Tibial artery (tissue), 4 donors: ENCODE measurements at regions not wholly inside any gene's neighbourhood (a gene's known extent, or its start where the extent isn't known, plus 50 kb on each side); places are given as distances from the start of the nearest gene placed in this dataset.

Source experiments
- DNase-seq, 2 donors: peaks; one replicate each; pipeline ENCODE4 v3.0.0-alpha.2; 2019
- H3K27ac ChIP-seq, 2 donors: fragments of 200-600 bp; sonication (generic) in 1 of 2; 1 replicate in 1 of 2; 2 replicates in 1 of 2; pipeline ENCODE4 v1.5.1; 2018 to 2019; ENCODE audit warnings: mild to moderate bottlenecking in 1 of 2
- H3K27me3 ChIP-seq, 2 donors: fragments of 200-600 bp; sonication (generic) in 1 of 2; one replicate each; pipeline versions ENCODE4 v1.5.1 to v1.6.0; 2016 to 2019
- H3K36me3 ChIP-seq, 3 donors: fragments of 200-600 bp; sonication (generic) in 2 of 3; one replicate each; pipeline ENCODE4 v1.5.1; 2016 to 2019; ENCODE audit warnings: mild to moderate bottlenecking in 2 of 3
- H3K4me1 ChIP-seq, 4 donors: fragments of 200-600 bp; sonication (generic) in 2 of 4; 1 replicate in 3 of 4; 2 replicates in 1 of 4; pipeline ENCODE4 v1.5.1; 2016 to 2019
- H3K4me3 ChIP-seq, 2 donors: fragments of 200-600 bp; sonication (generic) in 1 of 2; 1 replicate in 1 of 2; 2 replicates in 1 of 2; pipeline ENCODE4 v1.5.1; 2018 to 2019; ENCODE audit warnings: mild to moderate bottlenecking in 2 of 2
- H3K9me3 ChIP-seq, 3 donors: fragments of 200-600 bp; sonication (generic) in 1 of 3; one replicate each; pipeline ENCODE4 v1.5.1; 2016 to 2019
- CTCF ChIP-seq, 2 experiments: fragments of 200-600 bp in 1 of 2; fragments of 450-650 bp in 1 of 2; IDR thresholded peaks; one replicate each; pipeline ENCODE4 v1.5.1; 2017 to 2019; ENCODE audit warnings: antibody characterized with exemption in 2 of 2, mild to moderate bottlenecking in 1 of 2, moderate library complexity in 1 of 2
- intact Hi-C: fragments of 100-400 bp; cut with DNase I; formaldehyde crosslinking; loops from one replicate; pipeline ENCODE4 v1.15.0; 2023; ENCODE audit warnings: low total_unique reads

GRCh38 chr14:44657203-44657602, 150.1 kb upstream of the FSCB start:
- no peaks in the 10 kb centered on the region for H3K36me3 ChIP-seq
- intact Hi-C loops = no loop called here
- DNase-seq = no peak
- H3K4me1 ChIP-seq = no peaks in the 10 kb centered on the region
- no peaks in the 10 kb centered on the region for H3K27me3 ChIP-seq
- no peak for TF ChIP-seq CTCF (IDR thresholded peaks at IDR 0.05)
- H3K9me3 ChIP-seq = no peaks in the 10 kb centered on the region
- no peak overlapping the region for H3K4me3 ChIP-seq
- no peak overlapping the region for H3K27ac ChIP-seq

- Histone ChIP-seq H3K27me3 (no peaks in the 10 kb centered on the region), H3K36me3 (no peaks in the 10 kb centered on the region), H3K9me3 (no peaks in the 10 kb centered on the region), H3K4me1 (no peaks in the 10 kb centered on the region), H3K4me3 (no peak overlapping the region), H3K27ac (no peak overlapping the region)
- intact Hi-C loops = no loop called here
- no peak for DNase-seq
- TF ChIP-seq CTCF (IDR thresholded peaks at IDR 0.05) = no peak
These were observed 147.5 kb upstream of the FSCB start for GRCh38 chr14:44654591-44654990.

GRCh38 chr14:44653641-44654040, 146.6 kb upstream of the FSCB start:
- H3K27me3 ChIP-seq = no peaks in the 10 kb centered on the region
- no peaks in the 10 kb centered on the region for H3K9me3 ChIP-seq
- no peak overlapping the region for H3K27ac ChIP-seq
- intact Hi-C loops = no loop called here
- DNase-seq = no peak
- no peak for TF ChIP-seq CTCF (IDR thresholded peaks at IDR 0.05)
- no peak overlapping the region for H3K4me3 ChIP-seq
- no peaks in the 10 kb centered on the region for H3K36me3 ChIP-seq
- H3K4me1 ChIP-seq = no peaks in the 10 kb centered on the region

- no peak overlapping the region for H3K27ac ChIP-seq
- H3K4me1 ChIP-seq = no peaks in the 10 kb centered on the region
- intact Hi-C loops = no loop called here
- H3K27me3 ChIP-seq = no peaks in the 10 kb centered on the region
- TF ChIP-seq CTCF (IDR thresholded peaks at IDR 0.05) = no peak
- H3K9me3 ChIP-seq = no peaks in the 10 kb centered on the region
- no peak overlapping the region for H3K4me3 ChIP-seq
- no peak for DNase-seq
- H3K36me3 ChIP-seq = no peaks in the 10 kb centered on the region
These were observed 145.6 kb upstream of the FSCB start for GRCh38 chr14:44652640-44653039.

- Histone ChIP-seq H3K36me3 (no peaks in the 10 kb centered on the region), H3K4me1 (no peaks in the 10 kb centered on the region), H3K27me3 (no peaks in the 10 kb centered on the region), H3K4me3 (no peak overlapping the region), H3K9me3 (no peaks in the 10 kb centered on the region), H3K27ac (no peak overlapping the region)
- intact Hi-C loops = no loop called here
- DNase-seq = no peak
- no peak for TF ChIP-seq CTCF (IDR thresholded peaks at IDR 0.05)
These were observed 142.0 kb upstream of the FSCB start for GRCh38 chr14:44649061-44649460.

- no peak for DNase-seq
- intact Hi-C loops = no loop called here
These were observed 133.3 kb upstream of the FSCB start for GRCh38 chr14:44640416-44640815.

More at GRCh38 chr14:44640416-44640815, 133.3 kb upstream of the FSCB start:
- TF ChIP-seq CTCF (IDR thresholded peaks at IDR 0.05) = no peak
- H3K4me1 ChIP-seq = no peaks in the 10 kb centered on the region
- no peaks in the 10 kb centered on the region for H3K27me3 ChIP-seq
- H3K4me3 ChIP-seq = no peak overlapping the region
- no peak overlapping the region for H3K27ac ChIP-seq
- no peaks in the 10 kb centered on the region for H3K36me3 ChIP-seq
- H3K9me3 ChIP-seq = no peaks in the 10 kb centered on the region
